H9 (cell line): ENCODE measurements at regions not wholly inside any gene's neighbourhood (a gene's known extent, or its start where the extent isn't known, plus 50 kb on each side); places are given as distances from the start of the nearest gene placed in this dataset.

Source experiments
- DNase-seq: peaks from one replicate; pipeline ENCODE4 v3.0.0-alpha.2; 2017
- H2AFZ ChIP-seq: one replicate; pipeline ENCODE4 v1.6.1; 2013; ENCODE audit warnings: mild to moderate bottlenecking, low read length, control low read depth, moderate library complexity
- H2AK5ac ChIP-seq: 2 replicates; pipeline ENCODE4 v1.6.1; 2013; ENCODE audit warnings: low read length, control low read depth, mixed read lengths; ENCODE audit not compliant: insufficient read length
- H2BK120ac ChIP-seq: one replicate; pipeline ENCODE4 v1.6.1; 2013; ENCODE audit warnings: low read depth, mild to moderate bottlenecking, low read length, control low read depth, inconsistent platforms; ENCODE audit not compliant: poor library complexity, severe bottlenecking
- H2BK12ac ChIP-seq: 2 replicates; pipeline ENCODE4 v1.6.1; 2013; ENCODE audit warnings: low read length, control low read depth, mixed read lengths, low read depth; ENCODE audit not compliant: insufficient read length
- H2BK15ac ChIP-seq: 2 replicates; pipeline ENCODE4 v1.6.1; 2013; ENCODE audit warnings: low read depth, low read length, control low read depth
- H2BK20ac ChIP-seq: one replicate; pipeline ENCODE4 v1.6.1; 2013; ENCODE audit warnings: low read depth, mild to moderate bottlenecking, low read length, control low read depth, inconsistent platforms; ENCODE audit not compliant: poor library complexity, severe bottlenecking
- H2BK5ac ChIP-seq: 2 replicates; pipeline ENCODE4 v1.6.1; 2013; ENCODE audit warnings: low read length, control low read depth, mixed read lengths; ENCODE audit not compliant: insufficient read length
- H3K14ac ChIP-seq: 2 replicates; pipeline ENCODE4 v1.6.1; 2013; ENCODE audit warnings: low read length, control low read depth; ENCODE audit not compliant: insufficient read depth
- H3K18ac ChIP-seq: 2 replicates; pipeline ENCODE4 v1.6.1; 2013; ENCODE audit warnings: low read depth, mild to moderate bottlenecking, mixed read lengths, low read length, control low read depth; ENCODE audit not compliant: insufficient read length
- H3K23ac ChIP-seq: 2 replicates; pipeline ENCODE4 v1.6.1; 2013; ENCODE audit warnings: low read length, control low read depth, mixed read lengths, low read depth; ENCODE audit not compliant: insufficient read length
- H3K23me2 ChIP-seq: 2 replicates; pipeline ENCODE4 v1.6.1; 2013; ENCODE audit warnings: low read depth, mild to moderate bottlenecking, mixed read lengths, low read length, control low read depth; ENCODE audit not compliant: insufficient read length, poor library complexity, severe bottlenecking
- H3K27ac ChIP-seq: 2 replicates; pipeline ENCODE4 v1.5.1; 2013; ENCODE audit warnings: low read length, control low read depth, mixed read lengths, low read depth; ENCODE audit not compliant: insufficient read length
- H3K27me3 ChIP-seq: 2 replicates; pipeline ENCODE4 v1.6.1; 2013; ENCODE audit warnings: low read length, control low read depth, inconsistent platforms; ENCODE audit not compliant: insufficient read depth
- H3K4ac ChIP-seq: 2 replicates; pipeline ENCODE4 v1.6.1; 2013; ENCODE audit warnings: low read depth, mild to moderate bottlenecking, control low read depth, inconsistent platforms, low read length, moderate library complexity
- H3K4me1 ChIP-seq: 2 replicates; pipeline ENCODE4 v1.6.1; 2013; ENCODE audit warnings: low read length, control low read depth, inconsistent platforms; ENCODE audit not compliant: insufficient read depth
- H3K4me2 ChIP-seq: 2 replicates; pipeline ENCODE4 v1.6.1; 2013; ENCODE audit warnings: low read length, control low read depth, mixed read lengths; ENCODE audit not compliant: insufficient read length, insufficient read depth
- H3K56ac ChIP-seq: 2 replicates; pipeline ENCODE4 v1.6.1; 2013; ENCODE audit warnings: low read depth, mild to moderate bottlenecking, mixed read lengths, low read length, control low read depth; ENCODE audit not compliant: insufficient read length
- H3K79me1 ChIP-seq: 2 replicates; pipeline ENCODE4 v1.6.1; 2013; ENCODE audit warnings: low read depth, mild to moderate bottlenecking, moderate library complexity, low read length, control low read depth, inconsistent platforms; ENCODE audit not compliant: insufficient read depth, poor library complexity, severe bottlenecking
- H3K79me2 ChIP-seq: 2 replicates; pipeline ENCODE4 v1.6.1; 2013; ENCODE audit warnings: low read length, control low read depth, inconsistent platforms; ENCODE audit not compliant: insufficient read depth
- H3K9ac ChIP-seq: 2 replicates; pipeline ENCODE4 v1.6.1; 2013; ENCODE audit warnings: low read length, control low read depth, mixed read lengths; ENCODE audit not compliant: insufficient read length; ENCODE audit errors: extremely low read depth
- H3K9me3 ChIP-seq: one replicate; pipeline ENCODE4 v1.6.1; 2013; ENCODE audit warnings: low read depth, low read length, inconsistent platforms; ENCODE audit not compliant: control insufficient read depth
- H3T11ph ChIP-seq: one replicate; pipeline ENCODE4 v1.6.1; 2013; ENCODE audit warnings: mild to moderate bottlenecking, low read length, control low read depth, inconsistent platforms
- H4K20me1 ChIP-seq: one replicate; pipeline ENCODE4 v1.6.1; 2013; ENCODE audit not compliant: control insufficient read depth, insufficient read length, insufficient read depth
- H4K5ac ChIP-seq: 2 replicates; pipeline ENCODE4 v1.6.1; 2013; ENCODE audit warnings: low read depth, mild to moderate bottlenecking, mixed read lengths, low read length, control low read depth; ENCODE audit not compliant: insufficient read length
- H4K8ac ChIP-seq: replicated peaks from 2 replicates; pipeline ENCODE4 v1.6.1; 2013; ENCODE audit warnings: low read length, control low read depth, mixed read lengths, low read depth; ENCODE audit not compliant: insufficient read length
- H4K91ac ChIP-seq: 2 replicates; pipeline ENCODE4 v1.6.1; 2013; ENCODE audit warnings: low read depth, mild to moderate bottlenecking, moderate library complexity, mixed read lengths, low read length, control low read depth; ENCODE audit not compliant: insufficient read length
- H3K27ac Mint-ChIP-seq, 3 experiments: 2 replicates in 2 of 3; 3 replicates in 1 of 3; pipeline ENCODE4 v1.8.0; 2020 to 2021; ENCODE audit warnings: mixed read lengths in 3 of 3, mild to moderate bottlenecking in 1 of 3, moderate library complexity in 1 of 3
- H3K27me3 Mint-ChIP-seq: 2 replicates; pipeline ENCODE4 v1.8.0; 2021; ENCODE audit warnings: low read depth, mild to moderate bottlenecking, moderate library complexity, mixed read lengths
- H3K36me3 Mint-ChIP-seq, 3 experiments: 2 replicates in 2 of 3; 3 replicates in 1 of 3; pipeline ENCODE4 v1.8.0; 2020 to 2021; ENCODE audit warnings: low read depth in 3 of 3, mixed read lengths in 3 of 3; ENCODE audit not compliant: insufficient read depth in 1 of 3
- H3K4me1 Mint-ChIP-seq, 2 experiments: 2 replicates each; pipeline ENCODE4 v1.8.0; 2020; ENCODE audit warnings: mixed read lengths in 2 of 2
- H3K4me3 Mint-ChIP-seq, 2 experiments: 2 replicates in 1 of 2; 3 replicates in 1 of 2; pipeline ENCODE4 v1.8.0; 2020 to 2021; ENCODE audit warnings: mild to moderate bottlenecking in 2 of 2, mixed read lengths in 2 of 2, moderate library complexity in 1 of 2
- H3K9me3 Mint-ChIP-seq, 2 experiments: 2 replicates in 1 of 2; 3 replicates in 1 of 2; pipeline ENCODE4 v1.8.0; 2020; ENCODE audit warnings: mild to moderate bottlenecking in 2 of 2, mixed read lengths in 2 of 2, moderate library complexity in 1 of 2
- WGBS: extraction: QIAGEN DNeasy Blood & Tissue Kit; methylation state at CpG from one replicate; pipeline ENCODE4 v1.1.7; 2013; ENCODE audit warnings: missing lambda C conversion rate, low lambda C conversion rate, mixed read lengths; ENCODE audit not compliant: insufficient read length; ENCODE audit errors: extremely low coverage; 5-methylcytosine and 5-hydroxymethylcytosine counted together
- TF ChIP-seq, protein P1 (sequence below): fragments of 200-600 bp; sonication (generic); conservative IDR thresholded peaks from 3 replicates; pipeline ENCODE4 v1.8.0; 2021; ENCODE audit warnings: antibody characterized with exemption, mild to moderate bottlenecking

DNA sequence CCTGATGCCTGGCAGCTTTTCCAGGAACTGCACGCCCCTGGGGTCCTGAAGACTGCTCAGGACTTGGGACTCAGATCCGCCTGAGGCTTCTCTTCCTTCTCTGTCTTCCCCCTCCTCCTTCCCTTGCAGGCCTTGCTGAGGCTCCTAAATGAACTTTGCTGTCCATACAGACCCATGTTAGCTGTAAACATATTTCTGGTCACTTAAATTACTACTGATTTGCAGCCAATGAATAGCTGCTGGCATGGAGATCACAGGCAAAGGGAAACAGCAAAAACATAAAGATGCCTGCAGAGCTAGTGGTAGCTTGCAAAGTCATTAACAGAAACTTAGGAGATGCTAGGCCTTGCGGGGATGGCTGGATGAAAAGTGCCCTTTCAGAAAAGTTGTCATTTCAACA lies 261.9 kb downstream of the GADD45G start:
- Mint-ChIP-seq H3K27ac (no peak overlapping the region), H3K36me3 (no peaks in the 10 kb centered on the region; a peak in 1 of 7 replicates), H3K4me1 (peaks cover 9 to 11% of the 10 kb centered on the region in 2 experiments; a peak in 3 of 4 replicates), H3K27me3 (peaks cover 3% of the 10 kb centered on the region; the same call in 1 of the 2 replicates), H3K9me3 (no peaks in the 10 kb centered on the region), H3K4me3 (no peak overlapping the region)
- Histone ChIP-seq H3K23me2 (no peaks in the 10 kb centered on the region), H3K79me2 (no peaks in the 10 kb centered on the region), H2BK15ac (no peak overlapping the region), H2BK20ac (no peak overlapping the region), H3K27me3 (no peaks in the 10 kb centered on the region), H2BK120ac (no peak overlapping the region), H3K9me3 (no peaks in the 10 kb centered on the region), H3K56ac (no peak overlapping the region), H3K18ac (no peak overlapping the region), H2BK5ac (no peak overlapping the region), H2AK5ac (no peak overlapping the region), H2AFZ (no peak overlapping the region), H3K4ac (no peak overlapping the region), H3K4me2 (no peak overlapping the region), H4K91ac (no peak overlapping the region), H3K23ac (no peak overlapping the region), H3K9ac (no peak overlapping the region), H3K79me1 (no peaks in the 10 kb centered on the region), H3T11ph (no peak overlapping the region), H2BK12ac (no peak overlapping the region), H3K14ac (no peak overlapping the region), H4K20me1 (no peaks in the 10 kb centered on the region), H3K4me1 (no peaks in the 10 kb centered on the region), H3K27ac (no peak overlapping the region), H4K5ac (no peak overlapping the region), H4K8ac (no peak overlapping the region)
- no CpG with 5 or more reads among the region's 3 CpGs for WGBS
- no peak for DNase-seq
- TF ChIP-seq, protein P1, sequence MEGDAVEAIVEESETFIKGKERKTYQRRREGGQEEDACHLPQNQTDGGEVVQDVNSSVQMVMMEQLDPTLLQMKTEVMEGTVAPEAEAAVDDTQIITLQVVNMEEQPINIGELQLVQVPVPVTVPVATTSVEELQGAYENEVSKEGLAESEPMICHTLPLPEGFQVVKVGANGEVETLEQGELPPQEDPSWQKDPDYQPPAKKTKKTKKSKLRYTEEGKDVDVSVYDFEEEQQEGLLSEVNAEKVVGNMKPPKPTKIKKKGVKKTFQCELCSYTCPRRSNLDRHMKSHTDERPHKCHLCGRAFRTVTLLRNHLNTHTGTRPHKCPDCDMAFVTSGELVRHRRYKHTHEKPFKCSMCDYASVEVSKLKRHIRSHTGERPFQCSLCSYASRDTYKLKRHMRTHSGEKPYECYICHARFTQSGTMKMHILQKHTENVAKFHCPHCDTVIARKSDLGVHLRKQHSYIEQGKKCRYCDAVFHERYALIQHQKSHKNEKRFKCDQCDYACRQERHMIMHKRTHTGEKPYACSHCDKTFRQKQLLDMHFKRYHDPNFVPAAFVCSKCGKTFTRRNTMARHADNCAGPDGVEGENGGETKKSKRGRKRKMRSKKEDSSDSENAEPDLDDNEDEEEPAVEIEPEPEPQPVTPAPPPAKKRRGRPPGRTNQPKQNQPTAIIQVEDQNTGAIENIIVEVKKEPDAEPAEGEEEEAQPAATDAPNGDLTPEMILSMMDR: no peak
